ENCODE measurements at regions not wholly inside any gene's neighbourhood (a gene's known extent, or its start where the extent isn't known, plus 50 kb on each side); places are given as distances from the start of the nearest gene placed in this dataset.

- peak; percentile 46 to 68 (median 57) for DNase-seq (ENCODE audit: low read depth in 4 of 4, low spot score in 3 of 4)
Observed at GRCh38 chr11:76721755-76722677, 51.5 kb upstream of the LRRC32 start.

GRCh38 chr11:76723142-76723541, 52.6 kb upstream of the LRRC32 start:
- DNase-seq (ENCODE audit: low read depth in 4 of 4, low spot score in 3 of 4), result no peak

GRCh38 chr11:76723548-76723947, 53.0 kb upstream of the LRRC32 start:
- no peak for DNase-seq (ENCODE audit: low read depth in 4 of 4, low spot score in 3 of 4)

GRCh38 chr11:76724171-76724768, 53.7 kb upstream of the LRRC32 start:
- no peak for DNase-seq (ENCODE audit: low read depth in 4 of 4, low spot score in 3 of 4)

GRCh38 chr11:76728227-76728626, 54.9 kb upstream of the TSKU start:
- no peak for DNase-seq (ENCODE audit: low read depth in 4 of 4, low spot score in 3 of 4)

- DNase-seq (ENCODE audit: low read depth in 4 of 4, low spot score in 3 of 4), result no peak
Observed at GRCh38 chr11:76728778-76729177, 54.4 kb upstream of the TSKU start.

- DNase-seq (ENCODE audit: low read depth in 4 of 4, low spot score in 3 of 4), result no peak
Observed at GRCh38 chr11:76729214-76729613, 53.9 kb upstream of the TSKU start.

GRCh38 chr11:76730887-76731565, 52.1 kb upstream of the TSKU start:
- DNase-seq (ENCODE audit: low read depth in 4 of 4, low spot score in 3 of 4), result no peak

- DNase-seq (ENCODE audit: low read depth in 4 of 4, low spot score in 3 of 4), result no peak
Observed at GRCh38 chr11:76732643-76733042, 50.5 kb upstream of the TSKU start.

Measured in left renal pelvis (tissue), 4 donors.